ENCODE measurements at regions not wholly inside any gene's neighbourhood (a gene's known extent, or its start where the extent isn't known, plus 50 kb on each side); places are given as distances from the start of the nearest gene placed in this dataset.

GRCh38 chr18:64806232-64806631, 657.3 kb upstream of the LINC00305 start:
- TF ChIP-seq, protein P1, sequence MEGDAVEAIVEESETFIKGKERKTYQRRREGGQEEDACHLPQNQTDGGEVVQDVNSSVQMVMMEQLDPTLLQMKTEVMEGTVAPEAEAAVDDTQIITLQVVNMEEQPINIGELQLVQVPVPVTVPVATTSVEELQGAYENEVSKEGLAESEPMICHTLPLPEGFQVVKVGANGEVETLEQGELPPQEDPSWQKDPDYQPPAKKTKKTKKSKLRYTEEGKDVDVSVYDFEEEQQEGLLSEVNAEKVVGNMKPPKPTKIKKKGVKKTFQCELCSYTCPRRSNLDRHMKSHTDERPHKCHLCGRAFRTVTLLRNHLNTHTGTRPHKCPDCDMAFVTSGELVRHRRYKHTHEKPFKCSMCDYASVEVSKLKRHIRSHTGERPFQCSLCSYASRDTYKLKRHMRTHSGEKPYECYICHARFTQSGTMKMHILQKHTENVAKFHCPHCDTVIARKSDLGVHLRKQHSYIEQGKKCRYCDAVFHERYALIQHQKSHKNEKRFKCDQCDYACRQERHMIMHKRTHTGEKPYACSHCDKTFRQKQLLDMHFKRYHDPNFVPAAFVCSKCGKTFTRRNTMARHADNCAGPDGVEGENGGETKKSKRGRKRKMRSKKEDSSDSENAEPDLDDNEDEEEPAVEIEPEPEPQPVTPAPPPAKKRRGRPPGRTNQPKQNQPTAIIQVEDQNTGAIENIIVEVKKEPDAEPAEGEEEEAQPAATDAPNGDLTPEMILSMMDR (conservative IDR thresholded peaks at IDR 0.05) = no peak
- TF ChIP-seq ZFX (IDR thresholded peaks at IDR 0.05) = no peak
